Keratinocyte (primary cell): ENCODE measurements at regions not wholly inside any gene's neighbourhood (a gene's known extent, or its start where the extent isn't known, plus 50 kb on each side); places are given as distances from the start of the nearest gene placed in this dataset.

Experiments
- EZH2 ChIP-seq: IDR thresholded peaks from one replicate; pipeline ENCODE4 v1.6.1; 2012; ENCODE audit warnings: inconsistent platforms, mild to moderate bottlenecking, low read length, moderate library complexity
- TF ChIP-seq, protein P1 (sequence below), 3 experiments: IDR thresholded peaks in 1 of 3; conservative IDR thresholded peaks in 1 of 3; optimal IDR thresholded peaks in 1 of 3; 2 replicates in 2 of 3; 3 replicates in 1 of 3; pipeline versions ENCODE3 to v1.5.1; 2011; ENCODE audit warnings: low read length in 3 of 3, mild to moderate bottlenecking in 3 of 3, moderate library complexity in 2 of 3, control low read depth in 1 of 3, inconsistent platforms in 1 of 3; ENCODE audit not compliant: insufficient read depth in 2 of 3; ENCODE audit errors: extremely low read depth in 1 of 3

DNA sequence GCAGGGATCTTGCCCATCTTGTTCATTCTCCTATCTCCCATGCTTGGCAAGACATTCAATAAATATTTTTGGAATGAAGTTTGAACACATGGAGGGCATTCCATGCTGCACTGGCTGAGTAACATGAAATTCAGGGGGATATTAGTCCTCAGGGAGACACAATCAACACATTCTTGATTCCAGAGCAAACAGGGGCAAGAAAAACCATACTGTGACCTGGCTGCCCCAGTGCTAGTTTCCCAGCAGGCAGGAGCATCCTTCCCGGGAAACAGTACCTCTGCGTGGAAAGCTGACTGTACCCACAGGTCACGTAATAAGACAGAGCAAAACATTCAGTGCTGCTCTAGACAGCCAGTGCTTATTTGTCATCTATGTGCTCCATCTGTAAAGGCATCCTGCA, 66.3 kb upstream of the SPOCK1 start:
- TF ChIP-seq, protein P1, sequence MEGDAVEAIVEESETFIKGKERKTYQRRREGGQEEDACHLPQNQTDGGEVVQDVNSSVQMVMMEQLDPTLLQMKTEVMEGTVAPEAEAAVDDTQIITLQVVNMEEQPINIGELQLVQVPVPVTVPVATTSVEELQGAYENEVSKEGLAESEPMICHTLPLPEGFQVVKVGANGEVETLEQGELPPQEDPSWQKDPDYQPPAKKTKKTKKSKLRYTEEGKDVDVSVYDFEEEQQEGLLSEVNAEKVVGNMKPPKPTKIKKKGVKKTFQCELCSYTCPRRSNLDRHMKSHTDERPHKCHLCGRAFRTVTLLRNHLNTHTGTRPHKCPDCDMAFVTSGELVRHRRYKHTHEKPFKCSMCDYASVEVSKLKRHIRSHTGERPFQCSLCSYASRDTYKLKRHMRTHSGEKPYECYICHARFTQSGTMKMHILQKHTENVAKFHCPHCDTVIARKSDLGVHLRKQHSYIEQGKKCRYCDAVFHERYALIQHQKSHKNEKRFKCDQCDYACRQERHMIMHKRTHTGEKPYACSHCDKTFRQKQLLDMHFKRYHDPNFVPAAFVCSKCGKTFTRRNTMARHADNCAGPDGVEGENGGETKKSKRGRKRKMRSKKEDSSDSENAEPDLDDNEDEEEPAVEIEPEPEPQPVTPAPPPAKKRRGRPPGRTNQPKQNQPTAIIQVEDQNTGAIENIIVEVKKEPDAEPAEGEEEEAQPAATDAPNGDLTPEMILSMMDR (optimal IDR thresholded peaks at IDR 0.05 in 1 of 3, IDR thresholded peaks at IDR 0.05 in 1 of 3, conservative IDR thresholded peaks at IDR 0.05 in 1 of 3; ENCODE audit: extremely low read depth in 1 of 3, insufficient read depth in 2 of 3, low read length in 3 of 3): no peak
- no peak for TF ChIP-seq EZH2
